ENCODE measurements at regions not wholly inside any gene's neighbourhood (a gene's known extent, or its start where the extent isn't known, plus 50 kb on each side); places are given as distances from the start of the nearest gene placed in this dataset.

DNA sequence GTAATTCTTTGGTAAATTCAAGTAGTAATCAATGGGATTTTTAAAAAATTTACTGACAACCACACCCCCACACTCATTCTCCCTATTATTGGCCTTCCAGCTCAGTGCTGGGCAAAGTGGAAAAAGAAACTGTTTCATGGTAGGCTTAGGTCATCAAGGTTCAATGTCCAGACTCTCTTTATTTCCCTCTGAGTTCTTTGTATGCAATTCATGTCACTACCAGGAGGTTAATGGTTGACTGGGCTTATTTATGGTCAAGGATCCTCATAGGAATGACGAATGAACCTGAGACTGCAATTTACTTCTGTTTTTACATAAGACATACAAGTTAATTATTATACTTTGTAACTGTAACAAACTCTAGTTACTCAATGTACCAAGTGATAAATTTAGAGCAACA lies 403.2 kb downstream of the KLHL13 start:
- Histone ChIP-seq H3K4me3 (IDR thresholded peaks at IDR 0.05; ENCODE audit: insufficient read depth, low read depth, low read length) (no peak overlapping the region), H3K79me2 (ENCODE audit: insufficient read depth, low read depth) (no peaks in the 10 kb centered on the region), H4K20me1 (ENCODE audit: insufficient read depth) (no peaks in the 10 kb centered on the region), H3K4me1 (ENCODE audit: low read depth, poor library complexity, severe bottlenecking) (no peaks in the 10 kb centered on the region), H2AFZ (ENCODE audit: low read depth) (no peak overlapping the region), H3K27ac (no peak overlapping the region), H3K36me3 (ENCODE audit: insufficient read depth) (no peaks in the 10 kb centered on the region), H3K4me2 (no peak overlapping the region), H3K27me3 (ENCODE audit: insufficient read depth, low read depth) (no peaks in the 10 kb centered on the region), H3K9ac (no peak overlapping the region)
- TF ChIP-seq, protein P1, sequence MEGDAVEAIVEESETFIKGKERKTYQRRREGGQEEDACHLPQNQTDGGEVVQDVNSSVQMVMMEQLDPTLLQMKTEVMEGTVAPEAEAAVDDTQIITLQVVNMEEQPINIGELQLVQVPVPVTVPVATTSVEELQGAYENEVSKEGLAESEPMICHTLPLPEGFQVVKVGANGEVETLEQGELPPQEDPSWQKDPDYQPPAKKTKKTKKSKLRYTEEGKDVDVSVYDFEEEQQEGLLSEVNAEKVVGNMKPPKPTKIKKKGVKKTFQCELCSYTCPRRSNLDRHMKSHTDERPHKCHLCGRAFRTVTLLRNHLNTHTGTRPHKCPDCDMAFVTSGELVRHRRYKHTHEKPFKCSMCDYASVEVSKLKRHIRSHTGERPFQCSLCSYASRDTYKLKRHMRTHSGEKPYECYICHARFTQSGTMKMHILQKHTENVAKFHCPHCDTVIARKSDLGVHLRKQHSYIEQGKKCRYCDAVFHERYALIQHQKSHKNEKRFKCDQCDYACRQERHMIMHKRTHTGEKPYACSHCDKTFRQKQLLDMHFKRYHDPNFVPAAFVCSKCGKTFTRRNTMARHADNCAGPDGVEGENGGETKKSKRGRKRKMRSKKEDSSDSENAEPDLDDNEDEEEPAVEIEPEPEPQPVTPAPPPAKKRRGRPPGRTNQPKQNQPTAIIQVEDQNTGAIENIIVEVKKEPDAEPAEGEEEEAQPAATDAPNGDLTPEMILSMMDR (conservative IDR thresholded peaks at IDR 0.05; ENCODE audit: low read depth, low read length), result no peak

DNA sequence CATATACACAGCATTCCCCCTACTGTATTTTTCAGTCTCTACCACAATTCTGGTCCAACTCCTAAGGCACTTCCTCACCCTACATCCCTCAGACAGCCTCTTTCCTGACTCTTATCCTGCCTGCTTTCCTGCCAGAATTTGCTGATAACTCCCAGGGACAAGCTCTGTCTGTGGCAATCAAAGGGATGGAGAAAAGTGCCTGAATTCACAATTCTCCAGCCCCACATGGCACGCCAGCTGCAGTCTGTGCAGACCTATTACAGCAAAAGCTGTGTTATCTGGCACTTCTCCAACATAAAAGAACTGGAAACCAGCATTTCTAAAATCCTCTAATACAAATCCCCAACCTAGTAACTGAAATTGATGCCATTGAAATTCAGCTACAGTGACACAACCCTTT lies 404.8 kb downstream of the KLHL13 start:
- no peak overlapping the region for H3K4me3 ChIP-seq (IDR thresholded peaks at IDR 0.05; ENCODE audit: insufficient read depth, low read depth, low read length)
- TF ChIP-seq, protein P1 (conservative IDR thresholded peaks at IDR 0.05; ENCODE audit: low read depth, low read length), result no peak

DNA sequence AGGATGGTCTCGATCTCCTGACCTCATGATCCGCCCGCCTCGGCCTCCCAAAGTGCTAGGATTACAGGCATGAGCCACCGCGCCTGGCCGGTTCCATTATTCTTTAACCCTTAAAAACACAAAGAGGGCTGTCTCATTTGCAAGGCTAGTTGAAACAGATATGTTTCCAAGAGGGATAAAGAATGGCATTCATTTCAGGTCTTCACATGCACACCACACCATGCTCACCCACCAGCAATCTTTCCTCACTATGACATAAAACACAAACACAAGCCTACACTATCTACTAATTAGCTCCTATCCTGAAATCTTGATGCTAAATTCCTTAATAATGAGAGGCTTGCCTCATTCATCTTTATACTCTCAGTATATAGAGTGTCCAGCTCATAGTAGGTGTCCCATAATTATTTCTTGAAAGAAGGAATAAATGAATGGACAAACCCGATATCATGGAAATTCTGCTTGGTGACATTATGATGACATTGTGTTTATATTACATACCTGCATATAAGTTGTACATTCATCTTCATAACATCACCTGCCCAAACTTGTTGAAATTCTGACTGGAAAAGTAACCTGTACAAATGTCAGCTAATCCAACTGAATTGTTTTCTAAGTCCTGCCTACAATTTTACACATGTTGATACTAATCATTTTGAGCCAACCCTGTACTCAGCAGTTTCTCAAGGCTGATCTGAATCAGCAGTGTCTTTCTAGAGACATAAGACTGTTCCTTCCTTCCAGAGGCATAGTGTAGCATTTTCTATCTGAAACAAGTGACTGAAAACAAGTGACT lies 408.5 kb downstream of the KLHL13 start:
- H3K4me3 ChIP-seq (IDR thresholded peaks at IDR 0.05; ENCODE audit: insufficient read depth, low read depth, low read length), result no peak overlapping the region
- H3K4me2 ChIP-seq, result no peak overlapping the region
- TF ChIP-seq, protein P1 (conservative IDR thresholded peaks at IDR 0.05; ENCODE audit: low read depth, low read length), result no peak
- no peaks in the 10 kb centered on the region for H3K27me3 ChIP-seq (ENCODE audit: insufficient read depth, low read depth)
- no peaks in the 10 kb centered on the region for H3K79me2 ChIP-seq (ENCODE audit: insufficient read depth, low read depth)
- H2AFZ ChIP-seq (ENCODE audit: low read depth), result no peak overlapping the region
- H4K20me1 ChIP-seq (ENCODE audit: insufficient read depth), result no peaks in the 10 kb centered on the region
- H3K36me3 ChIP-seq (ENCODE audit: insufficient read depth), result no peaks in the 10 kb centered on the region
- no peak overlapping the region for H3K27ac ChIP-seq
- H3K9ac ChIP-seq, result no peak overlapping the region
- H3K4me1 ChIP-seq (ENCODE audit: low read depth, poor library complexity, severe bottlenecking), result no peaks in the 10 kb centered on the region

More for the DNA sequence above, 404.8 kb downstream of the KLHL13 start:
- no peak overlapping the region for H2AFZ ChIP-seq (ENCODE audit: low read depth)
- no peaks in the 10 kb centered on the region for H3K36me3 ChIP-seq (ENCODE audit: insufficient read depth)
- H3K9ac ChIP-seq, result no peak overlapping the region
- no peaks in the 10 kb centered on the region for H4K20me1 ChIP-seq (ENCODE audit: insufficient read depth)
- H3K4me2 ChIP-seq, result no peak overlapping the region
- H3K27ac ChIP-seq, result no peak overlapping the region
- H3K79me2 ChIP-seq (ENCODE audit: insufficient read depth, low read depth), result no peaks in the 10 kb centered on the region
- H3K4me1 ChIP-seq (ENCODE audit: low read depth, poor library complexity, severe bottlenecking), result no peaks in the 10 kb centered on the region
- no peaks in the 10 kb centered on the region for H3K27me3 ChIP-seq (ENCODE audit: insufficient read depth, low read depth)

DNA sequence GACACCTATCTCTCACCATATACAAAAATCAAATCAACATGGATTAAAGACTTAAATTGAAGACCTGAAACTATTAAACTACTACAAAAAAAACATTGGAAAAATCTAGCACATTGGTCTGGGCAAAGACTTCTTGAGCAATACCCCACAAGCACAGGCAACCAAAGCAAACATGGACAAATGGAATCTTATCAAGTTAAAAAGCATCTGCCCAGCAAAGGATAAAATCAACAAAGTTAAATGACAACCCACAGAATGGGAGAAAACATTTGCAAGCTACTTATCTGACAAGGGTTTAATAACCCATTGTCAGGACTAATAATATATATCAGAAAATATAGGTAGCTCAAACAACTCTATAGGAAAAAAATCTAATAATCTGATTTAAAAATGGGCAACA lies 415.6 kb downstream of the KLHL13 start:
- Histone ChIP-seq H3K4me2 (no peak overlapping the region), H2AFZ (ENCODE audit: low read depth) (no peak overlapping the region)

More for the DNA sequence above, 415.6 kb downstream of the KLHL13 start:
- Histone ChIP-seq H3K9ac (no peak overlapping the region), H3K79me2 (ENCODE audit: insufficient read depth, low read depth) (no peaks in the 10 kb centered on the region), H3K4me3 (IDR thresholded peaks at IDR 0.05; ENCODE audit: insufficient read depth, low read depth, low read length) (no peak overlapping the region), H3K27me3 (ENCODE audit: insufficient read depth, low read depth) (no peaks in the 10 kb centered on the region), H3K4me1 (ENCODE audit: low read depth, poor library complexity, severe bottlenecking) (no peaks in the 10 kb centered on the region), H3K27ac (no peak overlapping the region), H4K20me1 (ENCODE audit: insufficient read depth) (no peaks in the 10 kb centered on the region), H3K36me3 (ENCODE audit: insufficient read depth) (no peaks in the 10 kb centered on the region)
- TF ChIP-seq, protein P1 (conservative IDR thresholded peaks at IDR 0.05; ENCODE audit: low read depth, low read length), result no peak

Measured in KMS-11 (cell line).